GM19328 (cell line): ENCODE measurements at regions not wholly inside any gene's neighbourhood (a gene's known extent, or its start where the extent isn't known, plus 50 kb on each side); places are given as distances from the start of the nearest gene placed in this dataset.

ENCODE experiments used
- ATAC-seq: cut with Tn5 transposase; IDR thresholded peaks from one replicate; pipeline ENCODE4 v1.9.1; 2021; ENCODE audit warnings: mild to moderate bottlenecking, moderate library complexity; ENCODE audit not compliant: unreplicated experiment

- ATAC-seq = no peak
Observed at GRCh38 chr10:84770824-84771223, 442.4 kb downstream of the CCSER2 start.

GRCh38 chr10:84783386-84783785 is 455.0 kb downstream of the CCSER2 start:
- ATAC-seq = peak; percentile 85

GRCh38 chr10:84783909-84784308 is 455.5 kb downstream of the CCSER2 start:
- ATAC-seq = no peak

- ATAC-seq = no peak
Observed at GRCh38 chr10:84784749-84785148, 456.4 kb downstream of the CCSER2 start.

GRCh38 chr10:84789026-84789425 is 460.6 kb downstream of the CCSER2 start:
- ATAC-seq = no peak

GRCh38 chr10:84798312-84798711 is 469.9 kb downstream of the CCSER2 start:
- no peak for ATAC-seq

GRCh38 chr10:84801156-84801555 is 472.8 kb downstream of the CCSER2 start:
- ATAC-seq = no peak

- no peak for ATAC-seq
Observed at GRCh38 chr10:84801916-84802315, 473.5 kb downstream of the CCSER2 start.

GRCh38 chr10:84805149-84805548 is 476.8 kb downstream of the CCSER2 start:
- ATAC-seq = no peak

GRCh38 chr10:84811113-84811512 is 482.7 kb downstream of the CCSER2 start:
- ATAC-seq = no peak

GRCh38 chr10:84818961-84819360 is 490.6 kb downstream of the CCSER2 start:
- ATAC-seq = no peak

- ATAC-seq = no peak
Observed at GRCh38 chr10:84820120-84820519, 491.7 kb downstream of the CCSER2 start.

GRCh38 chr10:84820596-84820995 is 492.2 kb downstream of the CCSER2 start:
- ATAC-seq = no peak

GRCh38 chr10:84822931-84823630 is 494.7 kb downstream of the CCSER2 start:
- no peak for ATAC-seq

GRCh38 chr10:84824525-84824924 is 496.1 kb downstream of the CCSER2 start:
- ATAC-seq = no peak

- ATAC-seq = no peak
Observed at GRCh38 chr10:84825330-84825729, 496.9 kb downstream of the CCSER2 start.

- ATAC-seq = no peak
Observed at GRCh38 chr10:84826704-84827103, 498.3 kb downstream of the CCSER2 start.

GRCh38 chr10:84829131-84829530 is 500.7 kb downstream of the CCSER2 start:
- no peak for ATAC-seq

GRCh38 chr10:84837041-84837812 is 508.8 kb downstream of the CCSER2 start:
- ATAC-seq = no peak

- ATAC-seq = no peak
Observed at GRCh38 chr10:84837877-84838276, 509.5 kb downstream of the CCSER2 start.

- ATAC-seq = no peak
Observed at GRCh38 chr10:84838851-84839250, 510.5 kb downstream of the CCSER2 start.

GRCh38 chr10:84842593-84842992 is 514.2 kb downstream of the CCSER2 start:
- no peak for ATAC-seq
